ENCODE measurements at regions not wholly inside any gene's neighbourhood (a gene's known extent, or its start where the extent isn't known, plus 50 kb on each side); places are given as distances from the start of the nearest gene placed in this dataset.

DNA sequence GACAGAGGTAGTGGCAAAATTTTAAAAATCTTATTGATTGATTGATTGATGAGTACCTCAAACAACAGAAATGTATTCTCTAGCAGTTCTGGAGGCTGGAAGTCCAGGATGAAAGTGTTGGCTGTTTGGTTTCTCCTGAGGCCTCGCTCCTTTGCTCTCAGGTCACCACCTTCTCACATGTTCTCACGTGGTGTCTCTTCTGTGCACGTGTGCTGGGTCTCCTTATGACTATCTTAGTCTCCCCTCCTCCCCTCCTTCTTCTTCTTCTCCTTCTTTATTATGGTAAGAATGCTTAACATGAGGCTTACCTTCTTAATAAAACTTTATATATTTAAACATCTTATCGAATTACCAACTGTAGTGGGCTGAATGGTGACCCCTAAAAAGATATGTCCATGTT, 446.0 kb upstream of the SPHKAP start:
- Histone ChIP-seq H3K27ac (replicated peaks) (no peak overlapping the region), H3K27me3 (ENCODE audit: insufficient read depth, poor library complexity, severe bottlenecking) (no peaks in the 10 kb centered on the region), H3K4me3 (replicated peaks; ENCODE audit: insufficient read depth, low read length) (no peak overlapping the region)
- DNase-seq (ENCODE audit: low read depth in 1 of 2, low spot score in 1 of 2), result no peak
- TF ChIP-seq POLR2AphosphoS5 (IDR thresholded peaks at IDR 0.05; ENCODE audit: low read depth), result no peak
- TF ChIP-seq, protein P1, sequence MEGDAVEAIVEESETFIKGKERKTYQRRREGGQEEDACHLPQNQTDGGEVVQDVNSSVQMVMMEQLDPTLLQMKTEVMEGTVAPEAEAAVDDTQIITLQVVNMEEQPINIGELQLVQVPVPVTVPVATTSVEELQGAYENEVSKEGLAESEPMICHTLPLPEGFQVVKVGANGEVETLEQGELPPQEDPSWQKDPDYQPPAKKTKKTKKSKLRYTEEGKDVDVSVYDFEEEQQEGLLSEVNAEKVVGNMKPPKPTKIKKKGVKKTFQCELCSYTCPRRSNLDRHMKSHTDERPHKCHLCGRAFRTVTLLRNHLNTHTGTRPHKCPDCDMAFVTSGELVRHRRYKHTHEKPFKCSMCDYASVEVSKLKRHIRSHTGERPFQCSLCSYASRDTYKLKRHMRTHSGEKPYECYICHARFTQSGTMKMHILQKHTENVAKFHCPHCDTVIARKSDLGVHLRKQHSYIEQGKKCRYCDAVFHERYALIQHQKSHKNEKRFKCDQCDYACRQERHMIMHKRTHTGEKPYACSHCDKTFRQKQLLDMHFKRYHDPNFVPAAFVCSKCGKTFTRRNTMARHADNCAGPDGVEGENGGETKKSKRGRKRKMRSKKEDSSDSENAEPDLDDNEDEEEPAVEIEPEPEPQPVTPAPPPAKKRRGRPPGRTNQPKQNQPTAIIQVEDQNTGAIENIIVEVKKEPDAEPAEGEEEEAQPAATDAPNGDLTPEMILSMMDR (IDR thresholded peaks at IDR 0.05; ENCODE audit: insufficient read depth, low read length), result no peak
- TF ChIP-seq GABPA (IDR thresholded peaks at IDR 0.05; ENCODE audit: low read depth), result no peak

GRCh38 chr2:228625481-228625880, 444.0 kb upstream of the SPHKAP start:
- no peak overlapping the region for H3K27ac ChIP-seq (replicated peaks)
- DNase-seq (ENCODE audit: low read depth in 1 of 2, low spot score in 1 of 2), result no peak
- no peak overlapping the region for H3K4me3 ChIP-seq (replicated peaks; ENCODE audit: insufficient read depth, low read length)
- TF ChIP-seq, protein P1 (IDR thresholded peaks at IDR 0.05; ENCODE audit: insufficient read depth, low read length), result no peak
- TF ChIP-seq REST (IDR thresholded peaks at IDR 0.05; ENCODE audit: insufficient replicate concordance, low read depth), result no peak
- TF ChIP-seq SPI1 (IDR thresholded peaks at IDR 0.05; ENCODE audit: borderline replicate concordance, low read depth), result no peak
- no peak for TF ChIP-seq GABPA (IDR thresholded peaks at IDR 0.05; ENCODE audit: low read depth)
- TF ChIP-seq POLR2AphosphoS5 (IDR thresholded peaks at IDR 0.05; ENCODE audit: low read depth), result no peak
- H3K27me3 ChIP-seq (ENCODE audit: insufficient read depth, poor library complexity, severe bottlenecking), result no peaks in the 10 kb centered on the region

GRCh38 chr2:228624733-228625132, 443.2 kb upstream of the SPHKAP start:
- no peaks in the 10 kb centered on the region for H3K27me3 ChIP-seq (ENCODE audit: insufficient read depth, poor library complexity, severe bottlenecking)
- DNase-seq (ENCODE audit: low read depth in 1 of 2, low spot score in 1 of 2), result no peak
- H3K27ac ChIP-seq (replicated peaks), result no peak overlapping the region
- TF ChIP-seq, protein P1 (IDR thresholded peaks at IDR 0.05; ENCODE audit: insufficient read depth, low read length), result no peak
- TF ChIP-seq GABPA (IDR thresholded peaks at IDR 0.05; ENCODE audit: low read depth), result no peak
- TF ChIP-seq REST (IDR thresholded peaks at IDR 0.05; ENCODE audit: insufficient replicate concordance, low read depth), result no peak
- no peak for TF ChIP-seq SPI1 (IDR thresholded peaks at IDR 0.05; ENCODE audit: borderline replicate concordance, low read depth)
- no peak for TF ChIP-seq POLR2AphosphoS5 (IDR thresholded peaks at IDR 0.05; ENCODE audit: low read depth)
- H3K4me3 ChIP-seq (replicated peaks; ENCODE audit: insufficient read depth, low read length), result no peak overlapping the region

DNA sequence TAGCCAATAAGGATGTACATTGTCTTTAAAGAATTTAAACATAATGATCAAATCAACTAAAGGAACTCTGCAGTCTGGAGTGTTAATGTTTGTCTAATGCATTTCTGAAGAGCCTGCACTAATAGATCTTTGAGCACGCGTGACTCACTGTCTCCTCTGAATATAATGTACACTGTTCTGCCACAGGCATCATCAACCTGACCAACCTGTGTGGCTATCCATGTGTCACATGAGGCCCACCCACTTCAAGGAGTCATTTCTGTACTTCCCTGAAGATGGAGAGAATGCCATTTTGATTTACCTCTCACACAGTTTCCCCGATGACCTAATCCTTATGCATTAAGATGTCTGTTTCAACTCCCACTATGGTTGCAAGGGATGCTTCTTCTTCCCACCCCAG, 434.0 kb upstream of the SPHKAP start:
- TF ChIP-seq GABPA (IDR thresholded peaks at IDR 0.05; ENCODE audit: low read depth) (no peak), POLR2AphosphoS5 (IDR thresholded peaks at IDR 0.05; ENCODE audit: low read depth) (no peak), SPI1 (IDR thresholded peaks at IDR 0.05; ENCODE audit: borderline replicate concordance, low read depth) (no peak), REST (IDR thresholded peaks at IDR 0.05; ENCODE audit: insufficient replicate concordance, low read depth) (no peak)
- TF ChIP-seq, protein P1 (IDR thresholded peaks at IDR 0.05; ENCODE audit: insufficient read depth, low read length), result no peak
- no peak for DNase-seq (ENCODE audit: low read depth in 1 of 2, low spot score in 1 of 2)
- Histone ChIP-seq H3K27ac (replicated peaks) (no peak overlapping the region), H3K4me3 (replicated peaks; ENCODE audit: insufficient read depth, low read length) (no peak overlapping the region), H3K27me3 (ENCODE audit: insufficient read depth, poor library complexity, severe bottlenecking) (no peaks in the 10 kb centered on the region)

Measured in HL-60 (cell line).